Muscle of leg (tissue), 3 donors: ENCODE measurements at regions not wholly inside any gene's neighbourhood (a gene's known extent, or its start where the extent isn't known, plus 50 kb on each side); places are given as distances from the start of the nearest gene placed in this dataset.

Experiments used
- DNase-seq: peaks from one replicate; pipeline ENCODE4 v3.0.0; 2013
- H3K27ac ChIP-seq: one replicate; pipeline ENCODE4 v1.5.1; 2013; ENCODE audit warnings: mild to moderate bottlenecking, low read length, control low read depth
- H3K27me3 ChIP-seq: one replicate; pipeline ENCODE4 v1.6.1; 2013; ENCODE audit warnings: low read length; ENCODE audit not compliant: control insufficient read depth, insufficient read depth
- H3K36me3 ChIP-seq: one replicate; pipeline ENCODE4 v1.6.1; 2013; ENCODE audit warnings: low read length; ENCODE audit not compliant: control insufficient read depth, insufficient read depth
- H3K4me1 ChIP-seq: one replicate; pipeline ENCODE4 v1.6.1; 2013; ENCODE audit warnings: low read length; ENCODE audit not compliant: control insufficient read depth, insufficient read depth
- H3K4me3 ChIP-seq: one replicate; pipeline ENCODE4 v1.5.1; 2013; ENCODE audit warnings: low read length, control low read depth
- H3K9me3 ChIP-seq: replicated peaks from 2 replicates; pipeline ENCODE4 v1.6.1; 2013; ENCODE audit warnings: low read depth, low read length; ENCODE audit not compliant: control insufficient read depth
- WGBS: methylation state at CpG from one replicate; pipeline ENCODE4 v1.1.5; 2013; ENCODE audit warnings: missing lambda C conversion rate; ENCODE audit not compliant: insufficient coverage; 5-methylcytosine and 5-hydroxymethylcytosine counted together

DNA sequence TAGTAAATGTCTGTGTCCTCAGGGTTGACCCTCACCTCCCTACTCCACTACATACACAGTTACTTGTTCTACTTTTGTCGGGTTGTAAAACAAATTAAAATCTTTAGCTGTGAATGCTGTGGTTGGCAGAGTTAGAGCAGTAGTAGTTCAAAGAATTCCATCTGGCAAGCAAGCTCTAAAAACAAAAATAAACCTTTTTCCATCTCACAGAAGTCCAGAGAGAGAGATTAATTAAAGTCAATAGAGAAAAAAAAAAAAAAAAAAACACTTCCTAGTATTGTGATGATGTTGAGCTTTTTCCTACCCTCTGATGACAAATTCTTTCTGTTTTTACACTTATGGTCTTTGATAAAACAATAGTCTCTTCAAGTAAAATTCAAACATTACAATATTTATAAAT, 338.4 kb downstream of the PCDH17 start:
- Histone ChIP-seq H3K9me3 (no peaks in the 10 kb centered on the region), H3K27ac (no peak overlapping the region), H3K36me3 (no peaks in the 10 kb centered on the region), H3K4me3 (no peak overlapping the region), H3K27me3 (no peaks in the 10 kb centered on the region), H3K4me1 (no peaks in the 10 kb centered on the region)
- DNase-seq: peak; percentile 21
- WGBS: no CpG with 5 or more reads among the region's 1 CpG

DNA sequence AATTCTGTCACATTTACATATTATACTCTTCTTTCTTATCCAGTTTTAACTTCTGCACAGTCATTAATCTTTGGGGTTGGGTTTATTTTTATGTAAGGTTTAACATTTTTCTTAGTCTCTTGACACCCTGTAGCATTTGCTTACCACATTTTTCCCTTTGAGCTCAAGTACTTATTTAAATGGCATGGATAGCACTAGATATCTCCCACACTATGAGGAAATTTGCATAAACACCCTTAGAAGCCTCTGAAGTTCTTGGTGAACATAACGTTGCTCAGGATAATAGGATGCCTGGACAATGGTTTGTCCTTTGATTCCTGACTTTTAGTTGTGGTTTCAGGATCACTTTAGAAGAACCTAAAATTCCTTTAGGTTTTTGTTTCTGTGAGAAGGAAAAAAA, 338.9 kb downstream of the PCDH17 start:
- H3K27me3 ChIP-seq: no peaks in the 10 kb centered on the region
- no peaks in the 10 kb centered on the region for H3K9me3 ChIP-seq
- H3K4me3 ChIP-seq: no peak overlapping the region
- H3K27ac ChIP-seq: no peak overlapping the region
- DNase-seq: no peak
- no peaks in the 10 kb centered on the region for H3K36me3 ChIP-seq
- H3K4me1 ChIP-seq: no peaks in the 10 kb centered on the region
- no CpG with 5 or more reads among the region's 1 CpG for WGBS

DNA sequence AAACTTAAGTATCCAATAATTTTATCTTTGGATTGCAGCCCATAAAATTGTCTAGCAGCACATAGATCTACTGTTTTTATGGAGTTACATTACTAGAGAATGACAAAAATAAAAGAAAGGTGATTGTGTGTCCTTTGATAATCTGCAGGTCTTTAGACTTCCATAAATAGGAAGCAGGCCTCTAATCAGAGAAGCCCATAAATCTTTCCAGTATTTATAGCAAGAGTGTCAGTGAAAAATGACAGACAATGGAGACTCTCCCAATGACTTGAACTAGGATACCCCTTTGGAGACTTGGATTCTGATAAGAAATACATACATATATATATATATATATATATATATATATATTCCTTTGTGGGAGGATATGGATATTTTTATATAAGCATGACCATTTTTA, 351.2 kb downstream of the PCDH17 start:
- DNase-seq: no peak

DNA sequence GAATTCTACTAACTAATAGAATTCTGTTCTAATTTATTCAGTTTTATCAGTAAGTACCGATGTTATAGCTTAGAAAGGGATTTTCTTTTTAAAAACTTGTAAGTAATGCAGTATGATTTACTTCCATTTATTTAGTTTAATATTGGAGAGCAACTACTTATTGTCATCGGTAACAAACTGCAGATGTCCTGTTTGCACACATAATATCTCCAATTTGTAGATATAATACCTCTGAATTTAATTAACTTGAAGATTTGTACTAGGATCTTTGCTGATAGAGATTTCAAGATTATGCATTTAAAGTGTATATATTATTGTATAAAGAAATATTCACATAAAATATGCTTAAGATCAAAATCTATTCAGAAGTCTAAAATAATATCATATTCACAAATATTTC, 356.7 kb downstream of the PCDH17 start:
- Histone ChIP-seq H3K27me3 (no peaks in the 10 kb centered on the region), H3K36me3 (no peaks in the 10 kb centered on the region), H3K4me3 (no peak overlapping the region), H3K9me3 (peaks cover 4% of the 10 kb centered on the region), H3K27ac (no peak overlapping the region), H3K4me1 (no peaks in the 10 kb centered on the region)
- no CpG with 5 or more reads among the region's 2 CpGs for WGBS
- DNase-seq: no peak

More for the DNA sequence above, 351.2 kb downstream of the PCDH17 start:
- H3K27ac ChIP-seq: no peak overlapping the region
- H3K27me3 ChIP-seq: no peaks in the 10 kb centered on the region
- no peaks in the 10 kb centered on the region for H3K36me3 ChIP-seq
- no peaks in the 10 kb centered on the region for H3K4me1 ChIP-seq
- no peak overlapping the region for H3K4me3 ChIP-seq
- peaks cover 4% of the 10 kb centered on the region for H3K9me3 ChIP-seq

DNA sequence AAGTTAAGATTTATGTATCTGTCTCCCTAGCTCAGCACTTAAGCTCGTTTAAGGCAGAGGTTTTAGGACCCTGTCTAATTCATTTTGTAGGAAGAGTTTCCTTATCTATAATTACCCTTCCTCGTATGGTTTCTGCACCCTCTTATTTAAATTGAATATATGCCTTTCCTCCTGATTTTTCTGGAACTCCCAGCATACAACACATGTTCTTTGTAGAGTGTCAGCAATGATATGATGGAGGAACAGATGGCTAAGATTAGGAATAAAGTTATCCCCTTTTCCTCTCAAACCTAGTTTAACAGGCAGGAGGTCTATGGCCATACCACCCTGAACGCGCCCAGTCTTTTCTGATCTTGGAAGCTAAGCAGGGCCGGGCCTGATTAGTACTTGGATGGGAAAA, 359.5 kb downstream of the PCDH17 start:
- no peaks in the 10 kb centered on the region for H3K27me3 ChIP-seq
- H3K9me3 ChIP-seq: peaks cover 3% of the 10 kb centered on the region
- H3K36me3 ChIP-seq: no peaks in the 10 kb centered on the region
- H3K4me1 ChIP-seq: no peaks in the 10 kb centered on the region
- WGBS: 67% methylated on average over 1 of the region's 5 CpGs
- H3K4me3 ChIP-seq: no peak overlapping the region
- no peak overlapping the region for H3K27ac ChIP-seq
- no peak for DNase-seq

DNA sequence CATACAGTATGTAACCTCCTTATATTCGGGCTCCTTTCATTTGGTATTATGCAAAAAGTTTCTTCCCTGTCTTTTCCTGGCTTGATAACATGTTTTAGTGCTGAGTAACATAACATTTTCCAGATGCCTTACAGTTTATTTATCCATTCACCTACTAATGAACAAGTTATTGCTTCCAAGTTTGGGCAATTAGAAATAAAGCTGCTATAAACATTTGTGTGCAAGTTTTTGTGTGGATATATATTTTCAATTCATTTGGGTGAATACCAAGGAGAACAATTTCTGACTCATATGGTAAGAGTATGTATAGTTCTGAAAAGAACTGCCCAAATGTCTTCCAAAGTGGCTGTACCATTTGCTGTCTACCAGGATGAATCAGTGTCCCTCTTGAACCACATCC, 360.9 kb downstream of the PCDH17 start:
- H3K4me1 ChIP-seq: no peaks in the 10 kb centered on the region
- no peak overlapping the region for H3K27ac ChIP-seq
- H3K9me3 ChIP-seq: no peaks in the 10 kb centered on the region
- WGBS: no CpG with 5 or more reads among the region's 1 CpG
- H3K36me3 ChIP-seq: no peaks in the 10 kb centered on the region
- no peak for DNase-seq
- no peak overlapping the region for H3K4me3 ChIP-seq
- no peaks in the 10 kb centered on the region for H3K27me3 ChIP-seq

DNA sequence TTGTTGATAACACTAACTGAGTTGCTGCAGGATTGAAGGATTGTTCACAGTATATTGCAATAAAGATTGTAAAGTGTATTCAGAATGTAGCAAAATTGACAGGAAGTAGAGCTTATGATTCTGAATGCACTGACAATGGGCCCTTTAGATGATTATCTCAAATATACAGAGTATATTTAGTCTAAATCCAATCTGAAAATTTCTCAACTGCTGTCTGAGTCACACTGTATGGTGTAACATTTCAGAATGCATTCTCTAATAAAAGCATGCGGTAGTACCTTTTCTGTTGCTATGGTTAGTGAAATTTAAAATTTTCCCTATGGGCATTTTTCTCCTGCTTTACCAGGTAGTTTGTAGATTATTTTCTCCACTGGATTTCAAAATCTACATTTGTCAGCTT, 365.2 kb downstream of the PCDH17 start:
- Histone ChIP-seq H3K36me3 (no peaks in the 10 kb centered on the region), H3K27ac (no peak overlapping the region), H3K4me1 (no peaks in the 10 kb centered on the region), H3K4me3 (no peak overlapping the region), H3K9me3 (no peaks in the 10 kb centered on the region), H3K27me3 (no peaks in the 10 kb centered on the region)
- WGBS: no CpG with 5 or more reads among the region's 1 CpG
- no peak for DNase-seq

DNA sequence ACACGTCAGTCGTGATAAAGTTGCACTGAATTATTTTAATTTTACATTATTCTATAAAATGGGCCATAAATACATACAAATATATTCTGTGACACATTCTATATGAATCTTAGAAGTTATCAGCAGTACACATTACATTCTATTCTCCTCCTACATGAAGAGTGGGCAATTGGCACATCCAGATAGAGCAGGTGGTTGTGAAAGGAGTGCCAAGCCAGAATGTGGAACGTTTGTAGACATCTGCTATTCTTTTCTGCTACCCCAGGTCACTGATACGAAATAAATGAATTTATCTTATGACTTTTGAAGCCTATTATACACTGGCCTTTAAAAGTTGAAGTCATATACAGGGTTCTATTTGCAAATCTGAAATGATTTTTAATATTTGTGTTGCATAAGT, 373.2 kb downstream of the PCDH17 start:
- Histone ChIP-seq H3K36me3 (no peaks in the 10 kb centered on the region), H3K4me3 (no peak overlapping the region)
- WGBS: no CpG with 5 or more reads among the region's 4 CpGs

DNA sequence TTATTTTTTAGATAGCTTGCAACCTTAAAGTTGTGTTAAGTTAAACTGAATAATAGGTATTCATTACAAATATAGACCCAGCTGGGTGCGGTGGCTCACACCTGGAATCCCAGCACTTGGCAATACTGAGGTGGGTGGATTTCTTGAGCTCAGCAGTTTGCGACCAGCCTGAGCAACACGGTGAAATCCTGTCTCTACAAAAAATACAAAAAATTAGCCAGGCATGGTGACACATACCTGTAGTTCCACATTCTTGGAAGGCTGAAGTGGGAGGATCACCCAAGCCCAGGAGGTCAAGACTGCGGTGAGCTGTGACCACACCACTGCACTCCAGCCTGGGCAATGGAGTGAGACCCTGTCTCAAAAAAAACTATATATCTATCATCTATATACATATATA, 386.5 kb downstream of the PCDH17 start:
- Histone ChIP-seq H3K27me3 (no peaks in the 10 kb centered on the region), H3K4me1 (no peaks in the 10 kb centered on the region), H3K27ac (no peak overlapping the region), H3K4me3 (no peak overlapping the region), H3K36me3 (no peaks in the 10 kb centered on the region), H3K9me3 (no peaks in the 10 kb centered on the region)
- no peak for DNase-seq
- WGBS: no CpG with 5 or more reads among the region's 4 CpGs

More for the DNA sequence above, 373.2 kb downstream of the PCDH17 start:
- H3K4me1 ChIP-seq: no peaks in the 10 kb centered on the region
- no peaks in the 10 kb centered on the region for H3K9me3 ChIP-seq
- no peak for DNase-seq
- no peak overlapping the region for H3K27ac ChIP-seq
- H3K27me3 ChIP-seq: no peaks in the 10 kb centered on the region

DNA sequence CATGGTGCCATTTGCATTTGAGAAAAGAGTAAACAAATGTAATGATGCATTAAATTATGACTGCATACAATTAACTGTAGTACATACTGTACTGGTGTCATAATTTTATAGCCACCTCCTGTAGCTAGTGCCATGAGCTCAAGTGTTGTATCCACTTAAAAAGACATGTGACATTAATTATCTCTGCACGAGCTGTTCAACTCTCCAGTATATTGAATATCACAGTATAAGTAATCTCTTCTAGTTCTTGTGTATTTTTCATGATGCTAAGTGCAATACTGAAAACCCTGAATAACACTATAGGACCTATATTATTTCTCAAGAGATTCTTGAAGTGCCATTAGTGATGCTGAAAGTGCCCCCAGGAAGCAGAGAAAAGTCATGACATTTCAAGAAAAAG, 387.3 kb downstream of the PCDH17 start:
- no peaks in the 10 kb centered on the region for H3K27me3 ChIP-seq
- DNase-seq: no peak
- no peak overlapping the region for H3K4me3 ChIP-seq
- H3K4me1 ChIP-seq: no peaks in the 10 kb centered on the region
- H3K36me3 ChIP-seq: no peaks in the 10 kb centered on the region
- no peak overlapping the region for H3K27ac ChIP-seq
- no peaks in the 10 kb centered on the region for H3K9me3 ChIP-seq
- no CpG with 5 or more reads among the region's 1 CpG for WGBS

DNA sequence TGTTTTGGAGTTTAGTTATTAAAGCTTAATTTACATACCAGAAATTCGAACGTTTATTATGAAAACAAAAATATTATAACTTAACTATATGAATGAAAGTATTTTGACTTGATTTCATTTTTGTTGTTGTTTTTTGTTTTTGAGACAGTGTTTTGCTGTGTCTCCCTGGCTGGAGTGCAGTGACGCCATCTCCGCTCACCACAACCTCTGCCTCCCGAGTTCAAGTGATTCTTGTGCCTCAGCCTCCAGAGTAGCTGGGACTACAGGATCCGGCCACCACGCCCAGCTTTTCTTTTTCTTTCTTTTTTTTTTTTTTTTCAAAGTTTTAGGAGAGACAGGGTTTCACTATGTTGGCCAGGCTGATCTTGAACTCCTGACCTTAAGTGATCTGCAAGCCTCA, 392.6 kb downstream of the PCDH17 start:
- Histone ChIP-seq H3K27me3 (no peaks in the 10 kb centered on the region), H3K4me1 (no peaks in the 10 kb centered on the region), H3K9me3 (no peaks in the 10 kb centered on the region), H3K27ac (no peak overlapping the region), H3K4me3 (no peak overlapping the region), H3K36me3 (no peaks in the 10 kb centered on the region)
- no CpG with 5 or more reads among the region's 7 CpGs for WGBS
- no peak for DNase-seq
